Body of pancreas (tissue), 4 donors: ENCODE measurements at regions not wholly inside any gene's neighbourhood (a gene's known extent, or its start where the extent isn't known, plus 50 kb on each side); places are given as distances from the start of the nearest gene placed in this dataset.

Source experiments
- CTCF ChIP-seq, 7 experiments: fragments of 450-650 bp in 4 of 7; fragments of 200-600 bp in 3 of 7; sonication (generic) in 3 of 7; IDR thresholded peaks; one replicate each; pipeline ENCODE4 v1.5.1; 2016 to 2019; ENCODE audit warnings: antibody characterized with exemption in 7 of 7
- POLR2A ChIP-seq, 3 donors: fragments of 450-650 bp; IDR thresholded peaks; one replicate each; pipeline ENCODE4 v1.6.1; 2016; ENCODE audit warnings: antibody characterized with exemption in 3 of 3, mild to moderate bottlenecking in 2 of 3

- TF ChIP-seq CTCF (IDR thresholded peaks at IDR 0.05) (no peak), POLR2A (IDR thresholded peaks at IDR 0.05) (no peak)
These were observed 107.5 kb downstream of the VSIG4 start for GRCh38 chrX:65932173-65933084.
